ENCODE measurements at regions not wholly inside any gene's neighbourhood (a gene's known extent, or its start where the extent isn't known, plus 50 kb on each side); places are given as distances from the start of the nearest gene placed in this dataset.

DNA sequence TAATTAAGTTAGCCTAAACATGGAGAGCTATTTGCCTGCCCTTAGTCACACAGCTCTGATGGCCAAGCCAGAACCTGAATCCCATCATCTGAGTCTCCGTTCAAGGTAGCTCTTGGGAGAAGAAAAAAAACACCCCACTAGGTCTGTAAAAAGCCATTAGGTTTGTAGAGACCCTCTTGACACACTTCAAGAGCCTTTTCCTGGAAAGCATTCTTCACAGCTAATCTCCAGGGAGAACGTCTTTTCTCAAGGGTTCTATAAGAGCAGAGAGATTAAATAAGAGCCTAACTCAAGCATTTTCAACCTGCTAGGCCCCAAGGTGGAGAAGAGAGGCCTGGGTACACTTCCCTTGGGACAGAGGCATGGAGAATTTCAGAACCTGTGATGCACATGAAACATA lies 61.6 kb upstream of the NAV2 start:
- in situ Hi-C loops (cut with HindIII; ENCODE audit: low pct_unique_long_range_greater_than_20kb, low sequenced_read_pairs): no loop called here
- POLR2A ChIA-PET: no interaction called here

DNA sequence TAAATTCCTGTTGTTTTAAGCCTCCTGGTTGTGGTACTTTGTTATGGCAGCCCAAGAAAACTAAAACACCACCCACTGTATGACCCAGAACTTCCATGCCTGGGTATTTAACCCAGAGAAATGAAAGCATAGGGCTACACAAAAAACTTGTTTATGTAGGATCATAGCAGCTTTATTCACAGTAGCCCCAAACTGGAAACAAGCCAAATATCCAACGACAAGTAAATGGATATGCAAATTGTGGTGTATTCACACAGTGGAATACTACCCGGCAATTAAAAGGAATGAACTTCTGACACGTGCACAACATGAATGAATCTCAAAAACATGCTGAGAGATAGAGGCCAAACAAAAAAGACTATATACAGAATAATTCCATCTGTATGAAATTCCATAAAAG lies 62.2 kb upstream of the NAV2 start:
- Histone ChIP-seq H3K4me1 (ENCODE audit: control insufficient read depth, insufficient read depth, low read length) (no peaks in the 10 kb centered on the region), H3K36me3 (ENCODE audit: control insufficient read depth, insufficient read depth, low read length) (no peaks in the 10 kb centered on the region), H3K9me3 (ENCODE audit: control insufficient read depth, insufficient read depth, low read depth, low read length) (no peaks in the 10 kb centered on the region), H3K4me3 (ENCODE audit: low read depth in 2 of 2, low read length in 2 of 2) (no peak overlapping the region), H3K27me3 (ENCODE audit: control insufficient read depth, insufficient read depth, low read length) (no peaks in the 10 kb centered on the region), H3K27ac (ENCODE audit: low read length) (no peak overlapping the region)
- in situ Hi-C loops (cut with HindIII; ENCODE audit: low pct_unique_long_range_greater_than_20kb, low sequenced_read_pairs): no loop called here
- DNase-seq (ENCODE audit: low read depth, low spot score): no peak
- BruUV-seq (replicated peaks): no TSS peak
- no peak for ATAC-seq
- intact Hi-C loops (cut with micrococcal nuclease; ENCODE audit: unreplicated experiment): no loop called here
- TF ChIP-seq, protein P1, sequence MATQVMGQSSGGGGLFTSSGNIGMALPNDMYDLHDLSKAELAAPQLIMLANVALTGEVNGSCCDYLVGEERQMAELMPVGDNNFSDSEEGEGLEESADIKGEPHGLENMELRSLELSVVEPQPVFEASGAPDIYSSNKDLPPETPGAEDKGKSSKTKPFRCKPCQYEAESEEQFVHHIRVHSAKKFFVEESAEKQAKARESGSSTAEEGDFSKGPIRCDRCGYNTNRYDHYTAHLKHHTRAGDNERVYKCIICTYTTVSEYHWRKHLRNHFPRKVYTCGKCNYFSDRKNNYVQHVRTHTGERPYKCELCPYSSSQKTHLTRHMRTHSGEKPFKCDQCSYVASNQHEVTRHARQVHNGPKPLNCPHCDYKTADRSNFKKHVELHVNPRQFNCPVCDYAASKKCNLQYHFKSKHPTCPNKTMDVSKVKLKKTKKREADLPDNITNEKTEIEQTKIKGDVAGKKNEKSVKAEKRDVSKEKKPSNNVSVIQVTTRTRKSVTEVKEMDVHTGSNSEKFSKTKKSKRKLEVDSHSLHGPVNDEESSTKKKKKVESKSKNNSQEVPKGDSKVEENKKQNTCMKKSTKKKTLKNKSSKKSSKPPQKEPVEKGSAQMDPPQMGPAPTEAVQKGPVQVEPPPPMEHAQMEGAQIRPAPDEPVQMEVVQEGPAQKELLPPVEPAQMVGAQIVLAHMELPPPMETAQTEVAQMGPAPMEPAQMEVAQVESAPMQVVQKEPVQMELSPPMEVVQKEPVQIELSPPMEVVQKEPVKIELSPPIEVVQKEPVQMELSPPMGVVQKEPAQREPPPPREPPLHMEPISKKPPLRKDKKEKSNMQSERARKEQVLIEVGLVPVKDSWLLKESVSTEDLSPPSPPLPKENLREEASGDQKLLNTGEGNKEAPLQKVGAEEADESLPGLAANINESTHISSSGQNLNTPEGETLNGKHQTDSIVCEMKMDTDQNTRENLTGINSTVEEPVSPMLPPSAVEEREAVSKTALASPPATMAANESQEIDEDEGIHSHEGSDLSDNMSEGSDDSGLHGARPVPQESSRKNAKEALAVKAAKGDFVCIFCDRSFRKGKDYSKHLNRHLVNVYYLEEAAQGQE (IDR thresholded peaks at IDR 0.05; ENCODE audit: insufficient read depth in 1 of 2, low read depth in 2 of 2, low read length in 1 of 2): no peak
- TF ChIP-seq, protein P2, sequence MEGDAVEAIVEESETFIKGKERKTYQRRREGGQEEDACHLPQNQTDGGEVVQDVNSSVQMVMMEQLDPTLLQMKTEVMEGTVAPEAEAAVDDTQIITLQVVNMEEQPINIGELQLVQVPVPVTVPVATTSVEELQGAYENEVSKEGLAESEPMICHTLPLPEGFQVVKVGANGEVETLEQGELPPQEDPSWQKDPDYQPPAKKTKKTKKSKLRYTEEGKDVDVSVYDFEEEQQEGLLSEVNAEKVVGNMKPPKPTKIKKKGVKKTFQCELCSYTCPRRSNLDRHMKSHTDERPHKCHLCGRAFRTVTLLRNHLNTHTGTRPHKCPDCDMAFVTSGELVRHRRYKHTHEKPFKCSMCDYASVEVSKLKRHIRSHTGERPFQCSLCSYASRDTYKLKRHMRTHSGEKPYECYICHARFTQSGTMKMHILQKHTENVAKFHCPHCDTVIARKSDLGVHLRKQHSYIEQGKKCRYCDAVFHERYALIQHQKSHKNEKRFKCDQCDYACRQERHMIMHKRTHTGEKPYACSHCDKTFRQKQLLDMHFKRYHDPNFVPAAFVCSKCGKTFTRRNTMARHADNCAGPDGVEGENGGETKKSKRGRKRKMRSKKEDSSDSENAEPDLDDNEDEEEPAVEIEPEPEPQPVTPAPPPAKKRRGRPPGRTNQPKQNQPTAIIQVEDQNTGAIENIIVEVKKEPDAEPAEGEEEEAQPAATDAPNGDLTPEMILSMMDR (IDR thresholded peaks at IDR 0.05): no peak
- TF ChIP-seq POLR2AphosphoS5 (IDR thresholded peaks at IDR 0.05; ENCODE audit: low read depth, low read length) (no peak), SIN3A (IDR thresholded peaks at IDR 0.05; ENCODE audit: borderline replicate concordance, insufficient read depth, low read depth, low read length) (no peak), TCF7L2 (IDR thresholded peaks at IDR 0.05; ENCODE audit: low read depth, low read length) (no peak)
- ChIA-PET POLR2A (no interaction called here), CTCF (no interaction called here)

More for the DNA sequence above, 61.6 kb upstream of the NAV2 start:
- Histone ChIP-seq H3K9me3 (ENCODE audit: control insufficient read depth, insufficient read depth, low read depth, low read length) (no peaks in the 10 kb centered on the region), H3K27ac (ENCODE audit: low read length) (no peak overlapping the region), H3K4me1 (ENCODE audit: control insufficient read depth, insufficient read depth, low read length) (no peaks in the 10 kb centered on the region), H3K4me3 (ENCODE audit: low read depth in 2 of 2, low read length in 2 of 2) (no peak overlapping the region), H3K27me3 (ENCODE audit: control insufficient read depth, insufficient read depth, low read length) (no peaks in the 10 kb centered on the region), H3K36me3 (ENCODE audit: control insufficient read depth, insufficient read depth, low read length) (no peaks in the 10 kb centered on the region)
- no TSS peak for BruUV-seq (replicated peaks)
- TF ChIP-seq POLR2AphosphoS5 (IDR thresholded peaks at IDR 0.05; ENCODE audit: low read depth, low read length) (no peak), SIN3A (IDR thresholded peaks at IDR 0.05; ENCODE audit: borderline replicate concordance, insufficient read depth, low read depth, low read length) (no peak), TCF7L2 (IDR thresholded peaks at IDR 0.05; ENCODE audit: low read depth, low read length) (no peak)
- TF ChIP-seq, protein P2 (IDR thresholded peaks at IDR 0.05): no peak
- TF ChIP-seq, protein P1 (IDR thresholded peaks at IDR 0.05; ENCODE audit: insufficient read depth in 1 of 2, low read depth in 2 of 2, low read length in 1 of 2): no peak
- ATAC-seq: no peak
- DNase-seq (ENCODE audit: low read depth, low spot score): no peak
- CTCF ChIA-PET: no interaction called here
- intact Hi-C loops (cut with micrococcal nuclease; ENCODE audit: unreplicated experiment): no loop called here
